Hippocampal formation (tissue), 2 donors: ENCODE measurements at regions not wholly inside any gene's neighbourhood (a gene's known extent, or its start where the extent isn't known, plus 50 kb on each side); places are given as distances from the start of the nearest gene placed in this dataset.

Experiments used
- DNase-seq, 2 donors: peaks; one replicate each; lab custom pipeline; 2025; lab: John Stamatoyannopoulos, UW

DNA sequence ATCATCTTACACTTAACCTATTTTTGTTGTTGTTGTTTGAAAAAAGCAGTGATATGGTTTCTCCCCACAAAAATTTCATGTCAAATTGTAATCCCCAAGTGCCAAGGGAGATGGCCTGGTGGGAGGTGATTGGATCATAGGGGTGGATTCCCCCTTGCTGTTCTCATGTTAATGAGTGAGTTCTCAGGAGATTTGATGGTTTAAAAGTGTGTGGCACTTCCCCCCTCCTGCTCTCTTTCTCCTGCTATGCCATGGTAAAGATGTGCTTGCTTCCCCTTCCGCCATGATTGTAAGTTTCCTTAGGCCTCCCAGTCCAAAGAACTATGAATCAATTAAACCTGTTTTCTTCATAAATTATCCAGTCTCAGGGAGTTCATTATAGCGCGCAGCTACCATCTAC, 1362.7 kb upstream of the FAM98A start:
- no peak for DNase-seq

DNA sequence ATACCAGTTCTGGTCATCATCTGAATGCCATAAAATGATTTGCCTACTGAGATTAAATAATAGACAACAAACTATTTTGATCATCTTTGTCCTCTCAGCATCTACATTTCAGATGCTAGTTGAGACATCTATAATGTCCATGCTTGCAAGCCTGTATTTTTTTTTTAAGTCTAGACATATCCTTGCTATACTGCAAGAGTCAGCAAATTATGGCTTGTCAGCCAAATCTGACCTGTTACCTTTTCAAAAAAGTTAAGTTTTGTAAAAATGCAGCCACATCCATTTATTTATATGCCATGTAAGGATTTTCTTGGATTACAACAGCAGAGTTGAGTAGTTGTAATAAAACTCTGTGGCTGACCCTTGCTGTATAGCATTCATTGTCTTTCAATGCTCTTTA, 1355.7 kb upstream of the FAM98A start:
- no peak for DNase-seq

DNA sequence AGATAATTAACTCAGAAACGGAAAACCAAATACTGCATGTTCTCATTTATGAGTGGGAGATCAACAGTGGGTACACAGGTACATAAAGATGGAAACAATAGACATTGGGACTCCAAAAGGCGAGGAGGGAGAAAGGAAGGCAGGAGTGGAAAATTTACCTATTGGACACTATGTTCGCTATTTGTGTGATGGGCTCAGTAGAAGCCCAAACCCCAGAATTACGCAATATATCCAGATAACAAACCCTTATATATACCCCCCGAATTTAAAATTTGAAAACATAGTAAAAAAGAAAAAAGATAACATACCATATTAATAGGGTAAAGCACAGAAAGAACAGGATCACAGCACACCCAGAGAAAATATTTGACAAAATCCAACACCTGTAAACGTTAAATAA, 1351.7 kb upstream of the FAM98A start:
- no peak for DNase-seq

DNA sequence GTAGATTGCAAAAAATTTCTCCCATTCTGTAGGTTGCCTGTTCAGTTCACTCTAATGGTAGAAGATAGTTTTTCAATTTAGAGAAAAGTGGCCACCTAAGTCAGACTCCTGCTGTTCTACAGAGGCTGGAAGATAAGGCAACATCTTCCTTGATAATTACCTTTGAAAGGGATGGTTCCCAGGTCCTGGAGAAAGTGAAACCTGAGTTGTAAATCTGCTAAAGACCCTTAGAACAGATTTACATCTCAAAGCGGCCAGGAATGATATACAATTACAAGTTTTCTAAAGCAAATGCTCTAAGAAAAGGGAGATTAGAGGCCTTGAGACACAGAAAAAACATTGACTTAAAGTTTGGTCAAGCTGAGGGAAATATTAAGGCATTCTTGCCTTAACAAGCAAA, 1350.2 kb upstream of the FAM98A start:
- no peak for DNase-seq

DNA sequence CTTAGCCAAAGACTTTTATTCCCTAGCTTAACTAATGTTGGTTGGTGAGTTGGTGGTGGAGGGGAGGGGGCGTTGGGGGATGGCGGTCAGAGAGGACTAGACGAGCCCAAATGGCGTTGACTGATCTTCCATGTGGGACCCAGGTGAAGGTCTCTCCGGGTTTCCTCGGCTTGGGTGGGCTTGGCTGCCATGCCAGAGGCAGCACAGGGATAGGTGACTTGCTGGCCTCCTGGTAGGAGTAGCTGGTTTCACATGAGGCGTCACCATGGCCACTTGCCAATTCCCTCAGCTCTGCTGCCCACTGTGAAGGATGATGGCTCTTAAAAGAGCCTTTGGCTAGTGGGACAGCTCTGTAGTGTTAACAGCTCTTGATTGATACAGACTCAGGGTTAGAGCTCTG, 1337.0 kb upstream of the FAM98A start:
- DNase-seq, result no peak

DNA sequence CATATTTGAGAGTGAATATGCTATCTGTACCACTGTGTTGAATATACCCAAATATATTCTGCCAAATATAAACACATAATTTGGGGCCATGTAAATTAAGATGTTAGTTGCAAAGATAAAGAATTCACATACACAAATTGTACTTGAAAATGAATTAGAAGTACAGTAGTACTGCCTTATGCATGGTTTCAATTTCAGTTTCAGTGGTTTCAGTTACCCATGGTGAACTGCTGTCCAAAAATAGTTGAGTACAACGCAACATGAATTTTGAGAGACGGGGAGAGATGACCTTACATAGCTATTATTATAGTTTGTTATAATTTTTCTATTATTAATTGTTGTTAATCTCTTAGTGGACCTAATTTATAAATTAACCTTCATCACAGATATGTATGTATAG, 1313.0 kb upstream of the FAM98A start:
- DNase-seq, result no peak

DNA sequence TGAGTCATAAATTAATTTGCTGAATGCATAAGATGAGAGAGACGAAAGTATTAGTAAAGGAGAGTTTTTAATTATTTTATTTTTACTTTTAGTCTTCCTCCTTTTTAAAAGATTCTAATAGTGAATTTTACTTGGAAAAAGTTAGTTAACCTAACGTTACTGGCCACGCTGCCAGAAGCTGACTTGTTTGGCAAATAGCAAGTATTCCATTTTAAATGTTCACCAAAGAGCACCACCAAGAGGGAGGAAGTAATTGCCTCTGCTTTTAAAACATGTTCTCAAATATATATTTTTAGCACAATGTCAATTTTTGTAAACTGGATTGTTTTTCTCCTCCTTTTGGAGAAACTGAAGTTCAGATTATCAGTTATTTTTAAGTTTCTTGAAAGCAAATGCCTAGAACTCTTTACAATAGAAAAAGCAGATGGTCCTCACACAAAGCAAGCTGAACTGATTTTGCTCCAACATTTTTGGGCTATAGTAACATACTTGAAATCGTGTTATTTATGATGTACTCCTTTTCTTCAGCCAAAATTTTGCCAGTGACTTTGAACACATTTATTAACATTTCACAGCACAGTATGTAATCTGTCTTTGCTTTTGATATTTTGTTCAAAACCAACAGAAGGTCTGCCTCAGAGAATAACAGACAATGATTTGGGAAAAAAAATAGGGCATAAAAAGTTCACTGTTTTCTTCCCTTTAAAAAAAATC, 1311.0 kb upstream of the FAM98A start:
- DNase-seq, result no peak

DNA sequence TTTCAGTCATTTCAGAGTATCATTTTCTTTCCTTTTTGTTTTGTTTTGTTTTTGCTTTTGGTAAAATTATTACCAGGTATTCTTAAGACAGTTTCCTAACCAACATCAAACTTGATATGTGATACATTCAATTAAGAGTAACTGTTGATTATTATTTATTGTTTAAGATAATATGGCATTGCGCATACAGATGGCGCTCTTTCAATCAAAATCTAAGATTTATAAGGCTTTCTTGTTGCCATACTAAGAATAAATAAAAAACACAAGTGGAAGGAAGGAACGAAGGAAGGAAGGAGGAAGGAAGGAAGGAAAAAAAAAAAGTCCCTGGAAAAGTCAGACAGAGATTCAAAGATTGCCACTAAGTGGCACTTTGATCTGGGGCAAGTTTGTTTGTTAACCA, 1308.7 kb upstream of the FAM98A start:
- no peak for DNase-seq

DNA sequence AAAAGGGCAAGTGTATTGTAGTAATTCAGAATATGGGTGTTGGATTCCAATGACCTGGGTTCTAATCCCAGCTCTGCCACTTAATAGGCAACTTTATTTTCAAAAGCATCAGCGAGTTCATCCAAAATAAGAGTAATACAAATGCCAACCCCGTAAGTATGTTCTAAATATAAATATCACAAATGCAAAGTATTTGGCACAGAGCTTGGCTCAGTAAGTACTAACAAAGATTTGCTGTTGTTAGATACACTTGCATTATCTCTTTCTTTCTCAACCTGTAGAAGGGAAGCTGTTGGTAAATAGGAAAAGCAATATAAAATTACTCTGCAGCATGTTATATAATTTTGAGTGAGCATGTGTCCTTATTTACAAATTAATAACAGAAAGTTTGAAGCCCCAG, 1302.6 kb upstream of the FAM98A start:
- no peak for DNase-seq

DNA sequence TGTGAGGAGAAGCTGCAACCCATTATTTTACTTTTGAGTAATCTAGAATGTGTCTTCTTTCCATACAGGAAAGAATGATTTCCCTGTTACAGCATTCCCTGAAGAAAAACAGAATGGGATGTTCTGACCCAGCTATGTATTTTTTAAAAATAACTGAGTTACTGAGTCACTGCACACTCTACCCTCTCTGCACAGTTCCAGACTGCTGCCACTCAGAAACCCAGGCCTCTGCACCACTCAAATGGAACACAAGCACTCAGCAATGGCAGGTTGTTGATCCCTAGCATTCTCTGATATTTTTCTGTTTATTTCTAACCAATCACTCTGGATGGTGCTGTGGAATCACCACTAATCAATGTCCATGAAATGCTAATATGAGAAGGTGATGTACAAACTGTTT, 1300.0 kb upstream of the FAM98A start:
- DNase-seq, result no peak

DNA sequence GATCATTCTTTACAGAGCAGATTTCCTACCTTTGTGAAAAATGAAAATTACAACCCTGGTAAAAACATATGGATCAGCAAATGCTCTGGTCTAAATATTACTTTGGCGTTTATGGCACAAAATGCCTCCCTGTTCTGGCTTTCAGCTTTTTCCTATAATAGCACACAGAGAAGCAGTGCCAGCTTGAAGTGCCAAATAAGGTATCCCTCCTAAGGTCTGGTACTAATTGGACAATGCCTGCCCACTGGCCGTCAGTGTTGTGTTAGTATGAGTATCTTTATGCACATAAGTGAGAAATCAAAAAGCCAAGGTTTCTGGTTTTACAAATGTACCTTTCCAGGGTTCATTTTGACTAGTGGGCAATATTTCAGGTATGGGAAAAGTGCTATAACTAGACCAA, 1293.7 kb upstream of the FAM98A start:
- DNase-seq, result no peak

DNA sequence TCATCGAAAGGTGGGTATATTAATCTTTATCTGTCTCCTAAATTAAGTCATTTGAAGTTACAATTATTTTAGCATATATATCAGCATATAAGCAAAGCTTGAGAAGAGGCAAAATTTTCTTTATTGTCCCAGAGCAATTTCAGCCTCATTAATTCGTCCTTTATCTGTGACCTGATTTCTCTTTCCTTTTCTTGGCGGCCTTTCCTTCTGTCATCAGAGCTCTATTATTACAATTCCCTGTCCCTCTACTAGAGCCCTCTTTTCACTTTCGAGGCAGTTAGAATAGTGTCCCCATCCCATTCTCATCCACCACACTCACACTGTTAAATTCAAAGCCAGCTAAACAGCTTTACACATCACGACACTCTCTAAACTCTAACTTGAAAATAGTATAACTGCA, 1293.2 kb upstream of the FAM98A start:
- no peak for DNase-seq

DNA sequence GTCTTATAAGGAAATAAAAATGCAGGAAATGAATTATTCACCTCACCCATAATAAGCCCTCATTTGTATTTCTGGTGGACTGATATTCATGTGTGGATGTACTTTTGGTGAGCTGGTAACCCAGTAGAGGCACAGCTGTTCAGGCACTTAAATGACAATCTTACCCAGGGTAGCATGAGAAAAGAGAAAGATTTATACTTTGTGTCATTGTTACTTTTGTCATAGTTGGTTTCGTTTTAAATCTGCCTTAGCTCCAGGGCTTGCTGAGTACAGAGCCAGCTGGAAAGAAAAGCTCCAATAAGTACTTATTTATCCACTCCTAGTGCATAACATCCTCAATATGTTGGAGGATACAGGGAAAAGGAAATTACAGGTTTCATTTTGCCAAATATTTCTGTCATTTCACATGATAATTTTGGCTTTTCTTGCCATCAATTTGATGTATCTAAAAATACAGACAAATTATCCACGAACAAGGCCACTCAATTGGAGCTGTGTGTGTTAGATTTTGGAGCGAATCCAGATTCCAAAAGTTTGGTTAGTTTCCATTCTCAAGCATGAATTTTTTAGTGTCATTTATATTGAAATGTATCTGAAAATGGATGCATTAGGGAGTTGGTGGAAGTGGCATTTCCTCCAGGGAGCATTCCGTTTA, 1276.1 kb upstream of the FAM98A start:
- peak in 1 of 2 donors; percentile 12 for DNase-seq

DNA sequence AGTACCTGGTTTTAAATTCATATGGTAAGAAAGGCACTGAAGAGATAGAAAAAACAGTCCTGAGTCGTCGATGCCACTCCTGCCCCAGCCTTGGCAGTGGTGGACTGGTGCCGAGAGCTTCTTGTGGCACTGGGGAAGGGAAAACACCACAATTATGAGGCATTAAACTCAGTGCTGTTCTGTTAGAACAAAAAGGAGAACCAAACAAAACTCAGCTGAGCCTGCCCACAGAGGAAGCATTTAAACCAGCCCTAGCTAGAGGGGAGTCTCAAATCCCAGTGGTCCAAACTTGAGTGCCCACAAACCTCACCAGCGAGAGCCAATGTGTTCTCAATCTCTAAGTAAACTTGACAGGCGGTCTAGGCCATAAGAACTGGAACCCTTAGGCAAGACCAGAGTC, 1254.5 kb upstream of the FAM98A start:
- no peak for DNase-seq

DNA sequence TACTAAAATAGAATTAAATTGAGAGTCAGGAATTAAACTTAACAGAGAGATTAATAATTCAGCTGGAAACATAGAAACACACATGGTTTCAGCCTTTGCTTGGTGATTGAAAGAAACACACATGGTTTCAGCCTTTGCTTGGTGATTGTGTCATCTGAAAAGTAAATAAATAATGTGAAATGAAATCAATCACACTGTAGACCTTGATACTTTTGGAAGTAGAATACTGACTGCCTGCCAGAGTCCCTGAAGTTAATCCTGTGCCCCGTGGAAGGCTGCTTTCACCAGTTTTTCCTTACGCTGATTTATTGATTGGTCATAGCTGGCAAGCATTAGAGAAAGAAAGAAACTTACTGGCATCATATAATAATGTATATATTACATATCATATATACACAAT, 1252.7 kb upstream of the FAM98A start:
- DNase-seq, result no peak

DNA sequence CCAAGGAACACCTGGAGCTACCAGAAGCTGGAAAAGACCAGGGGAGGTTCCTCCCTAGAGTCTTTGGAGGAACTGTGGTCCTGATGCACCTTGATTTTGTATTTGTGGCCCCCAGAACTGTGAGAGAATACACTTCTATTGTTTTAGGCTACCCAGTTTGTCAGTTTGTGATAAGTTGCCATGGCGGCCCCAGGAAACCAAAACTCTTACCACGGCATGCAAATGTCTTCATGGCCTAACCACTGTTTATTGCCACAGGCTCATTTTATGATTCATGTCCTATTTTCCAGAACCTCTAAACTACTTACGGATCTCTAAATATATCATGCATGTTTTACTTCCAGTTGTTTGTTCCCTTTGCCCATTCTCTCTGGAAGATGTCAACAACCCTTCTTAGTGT, 1250.7 kb upstream of the FAM98A start:
- no peak for DNase-seq

DNA sequence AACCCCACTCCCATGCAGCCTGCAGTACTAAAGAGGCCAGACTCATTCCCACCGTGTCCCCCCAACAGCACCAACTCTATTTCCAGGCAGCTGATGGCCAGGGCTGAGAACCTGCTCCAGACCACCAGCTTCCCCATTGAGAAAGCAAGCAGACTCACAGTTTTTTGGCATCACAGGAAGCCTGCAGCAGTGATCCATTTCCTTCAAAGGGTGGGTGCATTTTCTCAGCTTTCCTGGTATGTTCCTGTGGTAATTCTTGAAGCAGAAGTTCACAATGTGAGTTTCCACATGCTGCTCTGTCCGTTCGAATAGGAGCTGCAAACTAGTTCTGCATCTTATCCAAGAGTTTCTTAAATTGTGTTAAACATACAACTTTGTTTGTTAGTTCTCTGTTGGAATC, 1249.6 kb upstream of the FAM98A start:
- no peak for DNase-seq

DNA sequence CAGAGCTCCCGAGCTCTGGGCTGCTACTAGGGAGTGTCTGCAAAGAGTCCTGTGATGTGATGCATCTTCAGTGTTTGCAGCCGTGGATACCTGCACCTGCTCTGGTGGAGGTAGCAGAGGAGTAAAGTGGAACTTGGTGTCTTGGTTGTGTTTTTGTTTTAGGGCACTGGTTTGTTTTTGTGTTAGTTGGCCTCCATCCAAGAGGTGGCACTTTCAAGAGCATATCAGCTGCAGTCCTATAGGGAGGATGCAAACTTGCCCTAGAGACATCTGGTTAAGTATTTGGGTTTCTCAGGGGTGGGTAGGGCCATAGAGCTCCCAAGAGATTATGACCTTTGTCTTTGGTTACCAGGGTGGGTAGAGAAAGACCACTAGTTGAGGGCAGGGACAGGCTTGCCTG, 1249.0 kb upstream of the FAM98A start:
- no peak for DNase-seq

DNA sequence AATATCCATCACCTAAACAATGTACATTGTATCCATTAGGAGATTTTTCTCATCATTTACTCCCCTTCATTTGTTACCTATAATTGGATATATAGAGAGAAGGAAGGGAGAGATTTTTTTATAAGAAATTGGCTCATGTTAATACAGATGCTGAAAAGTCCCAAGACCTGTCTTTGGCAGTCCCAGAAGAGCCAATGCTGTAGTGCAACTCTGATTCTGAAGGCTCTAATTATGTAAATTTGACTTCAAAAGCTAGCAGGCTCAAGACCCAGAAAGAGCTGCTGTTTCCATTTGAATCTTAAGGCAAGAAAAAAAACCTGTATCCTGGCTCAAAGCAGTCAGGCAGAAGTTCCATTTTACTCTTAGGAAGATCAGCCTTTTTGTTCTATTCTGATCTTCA, 1245.5 kb upstream of the FAM98A start:
- DNase-seq, result no peak

DNA sequence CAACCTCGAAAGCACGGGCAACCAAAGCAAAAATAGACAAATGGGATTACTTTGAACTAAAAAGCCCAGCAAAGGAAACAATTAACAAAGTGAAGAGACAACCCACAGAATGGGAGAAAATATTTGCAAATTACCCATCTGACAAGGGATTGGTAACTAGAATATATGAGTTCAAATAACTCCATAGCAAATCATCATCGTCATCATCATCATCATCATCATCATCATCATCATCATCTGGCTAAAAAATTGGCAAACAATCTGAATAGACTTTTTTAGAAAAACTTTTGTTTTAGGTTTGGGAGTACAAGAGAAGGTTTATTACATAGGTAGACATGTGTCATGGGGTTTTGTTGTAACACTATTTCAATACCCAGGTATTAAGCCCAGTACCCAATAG, 1239.3 kb upstream of the FAM98A start:
- no peak for DNase-seq

DNA sequence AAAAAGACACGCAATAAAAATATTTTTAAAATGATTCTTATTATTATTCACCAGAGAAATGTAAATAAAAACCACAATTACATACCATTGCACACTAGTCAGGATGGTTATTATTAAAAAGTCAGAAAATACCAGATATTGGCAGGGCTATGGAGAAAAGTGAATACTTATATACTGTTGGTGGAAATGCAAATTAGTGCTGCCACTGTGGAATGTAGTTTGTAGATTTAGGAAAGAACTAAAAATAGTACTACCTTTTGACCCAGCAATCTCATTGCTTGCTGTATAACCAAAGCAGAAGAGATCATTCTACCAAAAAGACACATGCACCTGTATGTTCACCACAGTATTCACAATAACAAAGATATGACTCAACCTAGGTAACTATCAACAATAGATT, 1237.3 kb upstream of the FAM98A start:
- no peak for DNase-seq

DNA sequence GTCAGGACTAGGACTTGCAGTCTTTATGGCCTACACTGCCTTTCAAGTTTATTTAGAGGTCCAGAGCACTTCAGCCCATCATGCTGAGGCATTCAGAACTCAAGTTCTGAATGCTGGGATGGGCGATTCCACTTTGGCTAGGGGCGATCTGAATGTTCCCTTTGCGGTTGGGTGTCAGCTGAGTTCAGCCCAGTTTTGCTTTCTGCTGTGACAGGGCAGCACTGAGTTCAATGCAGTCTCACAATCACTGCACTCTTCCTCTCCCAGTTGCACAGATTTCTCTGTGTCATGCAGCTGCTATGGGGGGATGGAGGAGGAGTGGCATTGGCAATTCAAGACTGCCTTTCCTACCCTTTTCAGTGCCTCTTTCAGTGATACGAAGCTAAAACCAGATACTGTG, 1232.0 kb upstream of the FAM98A start:
- DNase-seq, result peak; percentile 58 to 62

DNA sequence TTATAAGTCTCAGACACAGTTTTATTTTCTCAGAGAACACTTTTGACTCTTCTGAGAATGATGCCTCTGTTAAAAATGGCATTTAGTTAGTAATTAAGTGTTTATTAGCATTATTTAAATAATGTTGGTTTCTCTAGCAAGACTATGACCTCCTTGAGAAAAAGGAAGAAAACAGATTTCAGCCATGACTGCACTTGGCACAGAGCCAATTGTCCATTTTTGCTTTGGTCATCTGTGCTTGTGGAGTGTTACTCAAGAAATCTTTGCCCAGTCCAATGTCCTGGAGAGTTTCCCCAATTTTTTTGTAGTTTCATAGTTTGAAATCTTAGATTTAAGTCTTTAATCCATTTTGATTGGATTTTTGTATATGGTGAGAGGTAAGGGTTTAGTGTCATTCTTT, 1229.4 kb upstream of the FAM98A start:
- DNase-seq, result no peak

DNA sequence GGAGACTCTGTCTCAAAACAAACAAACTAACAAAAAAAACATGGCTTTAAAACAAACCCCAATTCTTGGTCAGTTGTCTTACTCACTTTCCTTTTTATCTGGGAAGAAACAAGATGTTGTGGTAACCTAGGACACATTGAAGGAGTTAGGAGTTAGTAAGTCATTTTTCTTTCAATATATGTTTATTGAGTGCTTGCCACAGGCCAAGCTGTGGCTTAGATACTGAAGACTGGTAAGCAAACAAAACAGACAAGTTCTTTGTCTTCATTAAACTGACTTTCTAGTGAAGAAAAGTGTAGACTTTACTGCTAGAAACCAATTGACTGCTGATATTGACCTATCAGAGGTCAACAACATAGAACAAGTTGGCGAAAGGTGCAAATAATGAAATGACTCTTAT, 1228.3 kb upstream of the FAM98A start:
- DNase-seq, result no peak
